ENCODE measurements at regions not wholly inside any gene's neighbourhood (a gene's known extent, or its start where the extent isn't known, plus 50 kb on each side); places are given as distances from the start of the nearest gene placed in this dataset.

GRCh38 chr12:97876780-97877179 is 414.2 kb downstream of the RMST start:
- TF ChIP-seq, protein P1, sequence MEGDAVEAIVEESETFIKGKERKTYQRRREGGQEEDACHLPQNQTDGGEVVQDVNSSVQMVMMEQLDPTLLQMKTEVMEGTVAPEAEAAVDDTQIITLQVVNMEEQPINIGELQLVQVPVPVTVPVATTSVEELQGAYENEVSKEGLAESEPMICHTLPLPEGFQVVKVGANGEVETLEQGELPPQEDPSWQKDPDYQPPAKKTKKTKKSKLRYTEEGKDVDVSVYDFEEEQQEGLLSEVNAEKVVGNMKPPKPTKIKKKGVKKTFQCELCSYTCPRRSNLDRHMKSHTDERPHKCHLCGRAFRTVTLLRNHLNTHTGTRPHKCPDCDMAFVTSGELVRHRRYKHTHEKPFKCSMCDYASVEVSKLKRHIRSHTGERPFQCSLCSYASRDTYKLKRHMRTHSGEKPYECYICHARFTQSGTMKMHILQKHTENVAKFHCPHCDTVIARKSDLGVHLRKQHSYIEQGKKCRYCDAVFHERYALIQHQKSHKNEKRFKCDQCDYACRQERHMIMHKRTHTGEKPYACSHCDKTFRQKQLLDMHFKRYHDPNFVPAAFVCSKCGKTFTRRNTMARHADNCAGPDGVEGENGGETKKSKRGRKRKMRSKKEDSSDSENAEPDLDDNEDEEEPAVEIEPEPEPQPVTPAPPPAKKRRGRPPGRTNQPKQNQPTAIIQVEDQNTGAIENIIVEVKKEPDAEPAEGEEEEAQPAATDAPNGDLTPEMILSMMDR (IDR thresholded peaks at IDR 0.05): no peak
- TF ChIP-seq EZH2 (IDR thresholded peaks at IDR 0.05) (no peak), EZH2phosphoT487 (IDR thresholded peaks at IDR 0.05) (no peak)
